ENCODE measurements at regions not wholly inside any gene's neighbourhood (a gene's known extent, or its start where the extent isn't known, plus 50 kb on each side); places are given as distances from the start of the nearest gene placed in this dataset.
A peak's percentile ranks its signal among the peaks of the same experiment; 100 is the strongest.

DNA sequence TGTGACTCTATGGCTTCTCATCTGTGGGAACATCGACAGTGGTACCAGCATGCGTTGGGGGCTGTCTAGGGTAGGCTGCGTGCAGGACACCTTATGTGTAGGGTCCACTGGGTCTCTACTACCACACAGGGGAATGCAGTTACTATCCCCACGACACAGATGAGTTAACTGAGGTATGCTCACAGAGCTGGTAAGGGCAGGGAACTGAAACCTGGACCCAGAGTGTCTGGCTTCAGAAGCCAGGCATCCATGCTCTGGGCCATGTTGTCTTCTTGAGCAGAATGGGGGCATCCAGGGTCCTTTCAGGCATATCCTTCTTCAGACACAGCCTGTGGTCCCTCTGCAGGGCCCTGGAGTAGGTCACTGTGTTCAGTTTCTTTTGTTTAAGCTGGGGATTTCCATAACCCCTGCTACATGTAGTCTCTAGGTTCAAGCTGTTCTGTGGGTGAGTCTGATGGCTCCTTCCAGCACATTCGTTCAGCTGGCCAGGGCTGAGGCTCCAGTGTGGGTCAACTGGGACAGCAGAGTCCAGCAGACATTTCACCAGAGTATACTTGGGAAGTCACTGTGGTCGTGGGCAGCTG is 148.8 kb downstream of the GADD45G start (continued):
- TF ChIP-seq MTA2 (IDR thresholded peaks at IDR 0.05; ENCODE audit: low read depth): no peak
- peak; percentile 39; the same call in 1 of the 2 replicates for TF ChIP-seq PAX5 (IDR thresholded peaks at IDR 0.05; ENCODE audit: borderline replicate concordance, low read depth, low read length)
- TF ChIP-seq EP300 (IDR thresholded peaks at IDR 0.05; ENCODE audit: borderline replicate concordance in 1 of 2, control insufficient read depth in 1 of 2, low read depth in 2 of 2, low read length in 2 of 2): no peak
- peak; percentile 85 for TF ChIP-seq SPI1 (IDR thresholded peaks at IDR 0.05; ENCODE audit: borderline replicate concordance, insufficient read depth, low read depth, low read length)
- no peak for TF ChIP-seq MYC (IDR thresholded peaks at IDR 0.05; ENCODE audit: insufficient read depth, insufficient read length, insufficient replicate concordance, low read length, severe bottlenecking)
- TF ChIP-seq DPF2 (IDR thresholded peaks at IDR 0.05): peak; percentile 38; the same call in 1 of the 2 replicates

DNA sequence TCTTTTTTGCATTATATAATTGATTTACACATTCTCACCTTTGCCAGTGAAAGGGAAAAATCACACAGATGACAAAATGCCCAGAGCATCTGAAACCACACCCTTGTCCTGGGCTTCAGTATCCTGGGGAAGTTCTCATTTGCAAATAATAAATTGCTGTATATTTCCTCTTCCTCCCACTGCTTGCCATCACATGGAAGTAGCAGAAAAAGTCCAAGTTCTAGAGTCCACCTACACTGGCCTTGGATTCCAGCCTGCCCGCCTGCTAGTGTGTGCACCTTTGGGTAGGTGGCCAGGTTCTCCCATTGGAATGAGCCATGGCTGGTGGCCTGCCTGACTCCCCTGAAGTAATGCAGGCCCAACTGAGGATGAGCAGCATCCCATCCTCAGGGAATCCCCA is 149.4 kb downstream of the GADD45G start:
- SMC1A ChIA-PET (ENCODE audit: uncharacterized antibody, unreplicated experiment): interaction anchor here (1.1 kb wide), 1 partner anchor 11 kb away, joined by 7 read pairs; no protein-coding TSS in a partner anchor
- 100% methylated on average over 1 of the region's 1 CpG for WGBS (ENCODE audit: insufficient coverage, insufficient replicate concordance, low lambda C conversion rate, missing lambda C conversion rate)
- Histone ChIP-seq H3K79me2 (ENCODE audit: control insufficient read depth, insufficient read depth, low read length) (no peaks in the 10 kb centered on the region), H3K9me3 (replicated peaks; ENCODE audit: control insufficient read depth, insufficient read depth, low read length) (no peaks in the 10 kb centered on the region), H3K27ac (ENCODE audit: control insufficient read depth, insufficient read depth) (no peak overlapping the region), H2AFZ (ENCODE audit: control insufficient read depth, low read depth, low read length) (no peak overlapping the region), H3K9ac (ENCODE audit: control insufficient read depth, insufficient read depth, low read length) (no peak overlapping the region), H3K4me1 (ENCODE audit: control insufficient read depth, insufficient read depth, low read length) (peaks cover 3% of the 10 kb centered on the region; the same call in 1 of the 2 replicates), H3K27me3 (replicated peaks in 1 of 2; ENCODE audit: control insufficient read depth in 2 of 2, insufficient read depth in 2 of 2, low read length in 1 of 2) (peaks cover 0 to 1% of the 10 kb centered on the region in 2 experiments; a peak in 1 of 4 replicates), H3K36me3 (ENCODE audit: control insufficient read depth in 2 of 2, insufficient read depth in 2 of 2, low read length in 1 of 2) (no peaks in the 10 kb centered on the region), H4K20me1 (ENCODE audit: control insufficient read depth, insufficient read depth) (no peaks in the 10 kb centered on the region), H3K4me2 (ENCODE audit: control insufficient read depth, insufficient read depth) (no peak overlapping the region), H3K4me3 (no peak overlapping the region)
- POLR2A ChIA-PET: interaction anchor here (0.5 to 1.5 kb wide), 3 partner anchors 11 to 13 kb away, joined by 3 to 5 read pairs (median 4); no protein-coding TSS in a partner anchor
- in situ Hi-C loops (cut with MboI): no loop called here
- no peak for ATAC-seq
- RAD21 ChIA-PET (ENCODE audit: unreplicated experiment): interaction anchor here (0.6 to 3.4 kb wide), 6 partner anchors 11 to 156 kb away, joined by 3 to 21 read pairs (median 5); no protein-coding TSS in a partner anchor
- BruUV-seq (replicated peaks): no TSS peak
- CTCF ChIA-PET: interaction anchor here (1.5 to 2.0 kb wide), 2 partner anchors 11 to 156 kb away, joined by 7 to 8 read pairs; no protein-coding TSS in a partner anchor
- no peak for FAIRE-seq
- no peak for DNase-seq (ENCODE audit: low read depth, low spot score)
- TF ChIP-seq ZNF622 (IDR thresholded peaks at IDR 0.05) (no peak), RELA (IDR thresholded peaks at IDR 0.05; ENCODE audit: borderline replicate concordance, partially characterized antibody) (no peak), ZNF207 (IDR thresholded peaks at IDR 0.05; ENCODE audit: borderline replicate concordance) (no peak), EED (IDR thresholded peaks at IDR 0.05; ENCODE audit: low read depth) (no peak), HSF1 (IDR thresholded peaks at IDR 0.05; ENCODE audit: low read depth, low read length) (no peak), JUNB (IDR thresholded peaks at IDR 0.05) (no peak), CTCF (IDR thresholded peaks at IDR 0.05 in 2 of 3, conservative IDR thresholded peaks at IDR 0.05 in 1 of 3; ENCODE audit: control insufficient read depth in 2 of 3, extremely low read depth in 1 of 3, insufficient read depth in 1 of 3, low read depth in 3 of 3, low read length in 3 of 3) (no peak), KLF5 (IDR thresholded peaks at IDR 0.05; ENCODE audit: partially characterized antibody) (no peak), NBN (IDR thresholded peaks at IDR 0.05) (no peak), SRF (IDR thresholded peaks at IDR 0.05; ENCODE audit: low read depth in 2 of 2, low read length in 2 of 2) (no peak), HCFC1 (IDR thresholded peaks at IDR 0.05; ENCODE audit: low read length) (no peak), RFX5 (IDR thresholded peaks at IDR 0.05; ENCODE audit: low read depth, low read length) (no peak), PAX8 (IDR thresholded peaks at IDR 0.05) (no peak)
- TF ChIP-seq, protein P1, sequence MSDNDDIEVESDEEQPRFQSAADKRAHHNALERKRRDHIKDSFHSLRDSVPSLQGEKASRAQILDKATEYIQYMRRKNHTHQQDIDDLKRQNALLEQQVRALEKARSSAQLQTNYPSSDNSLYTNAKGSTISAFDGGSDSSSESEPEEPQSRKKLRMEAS (IDR thresholded peaks at IDR 0.05; ENCODE audit: low read depth, low read length): no peak
- intact Hi-C loops (cut with micrococcal nuclease; ENCODE audit: unreplicated experiment): no loop called here
